IMR-90 (cell line): ENCODE measurements at regions not wholly inside any gene's neighbourhood (a gene's known extent, or its start where the extent isn't known, plus 50 kb on each side); places are given as distances from the start of the nearest gene placed in this dataset.

Experiments used
- ATAC-seq: fragments of 200-7000 bp; cut with Tn5 transposase; 2 replicates; pipeline ENCODE4 v1.9.1; 2020; ENCODE audit warnings: low read depth, mild to moderate bottlenecking, moderate library complexity
- BruUV-seq: library from RNA; stranded (reverse); fragments of 400-500 nt; replicated peaks from 2 replicates; lab custom pipeline; 2021; lab: Mats Ljungman, UMichigan
- CTCF ChIA-PET: fragments of 300-600 bp; formaldehyde crosslinking; extraction: SDS; loops from one replicate; lab custom pipeline; 2021; ENCODE audit warnings: antibody characterized with exemption; lab: Yijun Ruan, JAX
- POLR2A ChIA-PET: fragments of 300-600 bp; sonication (Branson Sonifier 250); formaldehyde crosslinking; loops from one replicate; lab custom pipeline; 2022; ENCODE audit warnings: antibody characterized with exemption; ENCODE audit not compliant: unreplicated experiment; lab: Charles Lee
- DNase-seq: peaks from one replicate; pipeline ENCODE4 v3.0.0; 2013
- H2AFZ ChIP-seq: replicated peaks from 2 replicates; pipeline ENCODE3; 2013; ENCODE audit warnings: low read length, mild to moderate bottlenecking; ENCODE audit not compliant: poor library complexity
- H2AK5ac ChIP-seq: 2 replicates; pipeline ENCODE4 v1.6.1; 2013; ENCODE audit warnings: low read depth, low read length, inconsistent platforms
- H2AK9ac ChIP-seq: replicated peaks from 2 replicates; pipeline ENCODE3; 2013; ENCODE audit warnings: mild to moderate bottlenecking, low read depth, low read length, moderate library complexity; ENCODE audit not compliant: poor library complexity
- H2BK120ac ChIP-seq: 2 replicates; pipeline ENCODE4 v1.6.1; 2013; ENCODE audit warnings: low read depth, low read length, inconsistent platforms
- H2BK15ac ChIP-seq: 3 replicates; pipeline ENCODE4 v1.6.1; 2013; ENCODE audit warnings: low read depth, low read length, inconsistent platforms
- H2BK20ac ChIP-seq: 2 replicates; pipeline ENCODE4 v1.6.1; 2013; ENCODE audit warnings: low read depth, mild to moderate bottlenecking, inconsistent platforms, low read length, moderate library complexity
- H2BK5ac ChIP-seq: 2 replicates; pipeline ENCODE4 v1.6.1; 2013; ENCODE audit warnings: mild to moderate bottlenecking, low read depth, low read length, inconsistent platforms; ENCODE audit not compliant: poor library complexity, severe bottlenecking
- H3K14ac ChIP-seq: replicated peaks from 2 replicates; pipeline ENCODE4 v1.6.1; 2013; ENCODE audit warnings: low read depth, low read length, inconsistent platforms
- H3K18ac ChIP-seq: 2 replicates; pipeline ENCODE4 v1.6.1; 2013; ENCODE audit warnings: low read depth, low read length, control low read depth
- H3K23ac ChIP-seq: 2 replicates; pipeline ENCODE4 v1.6.1; 2013; ENCODE audit warnings: low read depth, low read length, inconsistent platforms
- H3K27ac ChIP-seq: 2 replicates; pipeline ENCODE4 v1.5.1; 2013; ENCODE audit warnings: mild to moderate bottlenecking, control low read depth, low read length; ENCODE audit not compliant: insufficient read depth
- H3K27me3 ChIP-seq: 2 replicates; pipeline ENCODE4 v1.6.1; 2013; ENCODE audit warnings: low read length; ENCODE audit not compliant: control insufficient read depth, insufficient read depth
- H3K36me3 ChIP-seq: 2 replicates; pipeline ENCODE4 v1.6.1; 2013; ENCODE audit warnings: low read length, mixed read lengths; ENCODE audit not compliant: control insufficient read depth, insufficient read depth
- H3K4ac ChIP-seq: 2 replicates; pipeline ENCODE4 v1.6.1; 2013; ENCODE audit warnings: low read depth, low read length, inconsistent platforms
- H3K4me1 ChIP-seq: 2 replicates; pipeline ENCODE4 v1.6.1; 2013; ENCODE audit warnings: low read length, mixed read lengths; ENCODE audit not compliant: control insufficient read depth, insufficient read depth
- H3K4me2 ChIP-seq: 2 replicates; pipeline ENCODE4 v1.6.1; 2013; ENCODE audit warnings: low read depth, mild to moderate bottlenecking, control low read depth, low read length, moderate library complexity
- H3K4me3 ChIP-seq: 2 replicates; pipeline ENCODE4 v1.5.1; 2013; ENCODE audit warnings: low read depth, mild to moderate bottlenecking, control low read depth, low read length, moderate library complexity; ENCODE audit not compliant: insufficient read depth
- H3K56ac ChIP-seq: 2 replicates; pipeline ENCODE4 v1.6.1; 2013; ENCODE audit warnings: low read length, inconsistent platforms; ENCODE audit not compliant: insufficient read depth; ENCODE audit errors: extremely low read depth
- H3K79me1 ChIP-seq, 2 experiments: 2 replicates each; pipeline ENCODE4 v1.6.1; 2013; ENCODE audit warnings: low read length in 2 of 2, inconsistent platforms in 1 of 2, low read depth in 1 of 2
- H3K9ac ChIP-seq: 2 replicates; pipeline ENCODE4 v1.6.1; 2013; ENCODE audit warnings: low read depth, low read length, control low read depth
- H3K9me1 ChIP-seq: 2 replicates; pipeline ENCODE4 v1.6.1; 2013; ENCODE audit warnings: low read length, inconsistent platforms; ENCODE audit not compliant: insufficient read depth
- H3K9me3 ChIP-seq: 2 replicates; pipeline ENCODE4 v1.6.1; 2013; ENCODE audit warnings: low read length; ENCODE audit not compliant: control insufficient read depth, insufficient read depth
- H4K20me1 ChIP-seq: 2 replicates; pipeline ENCODE4 v1.6.1; 2013; ENCODE audit warnings: low read length, inconsistent platforms; ENCODE audit not compliant: insufficient read depth
- H4K5ac ChIP-seq: 2 replicates; pipeline ENCODE4 v1.6.1; 2013; ENCODE audit warnings: mild to moderate bottlenecking, low read depth, low read length, control low read depth
- H4K8ac ChIP-seq, 2 experiments: 2 replicates each; pipeline ENCODE4 v1.6.1; 2013; ENCODE audit warnings: low read depth in 2 of 2, low read length in 2 of 2, control low read depth in 1 of 2, inconsistent platforms in 1 of 2
- H4K91ac ChIP-seq: 2 replicates; pipeline ENCODE4 v1.6.1; 2013; ENCODE audit warnings: low read depth, low read length, inconsistent platforms; ENCODE audit not compliant: insufficient read depth
- BHLHE40 ChIP-seq: fragments of 150-350 bp; IDR thresholded peaks from 2 replicates; pipeline ENCODE4 v1.6.1; 2016; ENCODE audit warnings: mild to moderate bottlenecking, low read depth, low read length
- CEBPB ChIP-seq: IDR thresholded peaks from 2 replicates; pipeline ENCODE4 v1.6.1; 2012; ENCODE audit warnings: low read depth, low read length, improper control_type of control experiment
- CHD1 ChIP-seq: IDR thresholded peaks from 2 replicates; pipeline ENCODE4 v1.6.1; 2012; ENCODE audit warnings: low read depth, low read length, improper control_type of control experiment
- CTCF ChIP-seq: conservative IDR thresholded peaks from 2 replicates; pipeline ENCODE4 v1.5.1; 2012; ENCODE audit warnings: mild to moderate bottlenecking, low read depth, low read length, improper control_type of control experiment
- ELK1 ChIP-seq: fragments of 150-350 bp; IDR thresholded peaks from 2 replicates; pipeline ENCODE4 v1.6.1; 2016; ENCODE audit warnings: low read depth, mild to moderate bottlenecking, low read length, moderate library complexity, borderline replicate concordance
- FOS ChIP-seq: fragments of 150-350 bp; IDR thresholded peaks from 2 replicates; pipeline ENCODE4 v1.6.1; 2016; ENCODE audit warnings: low read depth, low read length
- MAFK ChIP-seq: IDR thresholded peaks from 2 replicates; pipeline ENCODE4 v1.6.1; 2012; ENCODE audit warnings: low read depth, low read length, improper control_type of control experiment
- MAZ ChIP-seq: IDR thresholded peaks from 2 replicates; pipeline ENCODE4 v1.6.1; 2012; ENCODE audit warnings: low read depth, mild to moderate bottlenecking, low read length, improper control_type of control experiment, moderate library complexity, borderline replicate concordance
- MXI1 ChIP-seq: IDR thresholded peaks from 2 replicates; pipeline ENCODE4 v1.6.1; 2012; ENCODE audit warnings: low read depth, mild to moderate bottlenecking, low read length, moderate library complexity, borderline replicate concordance
- NFE2L2 ChIP-seq: fragments of 150-350 bp; IDR thresholded peaks from 2 replicates; pipeline ENCODE4 v1.6.1; 2016; ENCODE audit warnings: low read depth, mild to moderate bottlenecking, low read length
- POLR2A ChIP-seq: IDR thresholded peaks from 2 replicates; pipeline ENCODE4 v1.6.1; 2012; ENCODE audit warnings: mild to moderate bottlenecking, low read depth, low read length
- RAD21 ChIP-seq: IDR thresholded peaks from 2 replicates; pipeline ENCODE4 v1.6.1; 2012; ENCODE audit warnings: low read length, improper control_type of control experiment
- RFX5 ChIP-seq: IDR thresholded peaks from 2 replicates; pipeline ENCODE4 v1.8.0; 2012; ENCODE audit warnings: low read depth, mild to moderate bottlenecking, low read length, moderate library complexity
- SMC3 ChIP-seq: fragments of 150-350 bp; IDR thresholded peaks from 2 replicates; pipeline ENCODE4 v1.6.1; 2016; ENCODE audit warnings: low read depth, mild to moderate bottlenecking, antibody characterized with exemption, low read length, moderate library complexity
- WGBS, 2 experiments: methylation state at CpG; one replicate each; pipeline versions ENCODE4 v1.1.5 to v1.1.7; 2013; ENCODE audit warnings: missing lambda C conversion rate in 2 of 2; ENCODE audit not compliant: insufficient read length in 1 of 2; ENCODE audit errors: extremely low coverage in 2 of 2; 5-methylcytosine and 5-hydroxymethylcytosine counted together
- dilution Hi-C: fragments of 300-500 bp; cut with HindIII; formaldehyde crosslinking; loops from one replicate; pipeline ENCODE4 v1.14.3; 2018; ENCODE audit warnings: low sequenced_read_pairs; ENCODE audit not compliant: unreplicated experiment
- in situ Hi-C: fragments of 300-500 bp; cut with MboI; formaldehyde crosslinking; loops from 3 replicates; pipeline ENCODE4 v1.14.3; 2019; ENCODE audit warnings: low sequenced_read_pairs, inconsistent platforms, mixed read lengths
- intact Hi-C: fragments of 100-400 bp; cut with micrococcal nuclease; formaldehyde crosslinking; loops from 2 replicates; pipeline ENCODE4 v1.10.0; 2022
- TF ChIP-seq, protein P1 (sequence below): fragments of 150-350 bp; IDR thresholded peaks from 2 replicates; pipeline ENCODE4 v1.6.1; 2017; ENCODE audit warnings: mild to moderate bottlenecking, antibody characterized with exemption, low read length, low read depth

DNA sequence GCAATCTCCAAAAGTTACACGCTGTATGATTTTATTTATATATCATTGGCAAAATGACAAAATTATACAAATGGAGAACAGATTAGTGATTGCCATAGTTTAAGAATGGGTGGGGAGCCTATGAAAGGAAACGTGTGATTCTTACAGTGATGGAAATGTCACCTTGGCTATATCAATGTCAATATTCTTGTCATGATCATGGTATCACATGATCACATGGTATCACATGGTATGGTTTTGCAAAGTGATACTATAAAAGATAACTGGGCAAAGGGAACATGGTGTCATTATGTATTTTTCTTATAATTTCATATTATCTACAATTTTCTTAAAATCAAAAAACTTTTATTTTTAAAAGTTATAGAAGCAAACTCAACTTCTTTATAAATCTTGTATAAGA lies 606.2 kb upstream of the ZEB2 start:
- Histone ChIP-seq H3K23ac (no peak overlapping the region), H2AFZ (no peak overlapping the region), H3K9ac (no peak overlapping the region), H2BK20ac (no peak overlapping the region), H3K9me1 (peaks cover 3% of the 10 kb centered on the region; the same call in 1 of the 2 replicates), H4K8ac (no peak overlapping the region), H2AK5ac (no peak overlapping the region), H3K18ac (no peak overlapping the region), H3K27me3 (no peaks in the 10 kb centered on the region), H3K27ac (no peak overlapping the region), H3K4me3 (no peak overlapping the region), H3K79me1 (no peaks in the 10 kb centered on the region), H2BK15ac (no peak overlapping the region), H3K9me3 (no peaks in the 10 kb centered on the region), H4K91ac (no peak overlapping the region), H3K56ac (no peak overlapping the region), H3K36me3 (no peaks in the 10 kb centered on the region), H3K4me2 (no peak overlapping the region), H3K4me1 (no peaks in the 10 kb centered on the region), H2AK9ac (no peak overlapping the region), H4K20me1 (no peaks in the 10 kb centered on the region), H3K14ac (no peak overlapping the region), H3K4ac (no peak overlapping the region), H4K5ac (no peak overlapping the region), H2BK120ac (no peak overlapping the region), H2BK5ac (no peak overlapping the region)
- in situ Hi-C loops (no loop called here), dilution Hi-C loops (no loop called here), intact Hi-C loops (no loop called here)
- DNase-seq, result no peak
- TF ChIP-seq MAFK (no peak), RFX5 (no peak), MAZ (no peak), POLR2A (no peak), RAD21 (no peak), MXI1 (no peak), NFE2L2 (no peak), BHLHE40 (no peak), ELK1 (no peak), FOS (no peak), CHD1 (no peak), SMC3 (no peak), CEBPB (no peak), CTCF (no peak)
- TF ChIP-seq, protein P1, sequence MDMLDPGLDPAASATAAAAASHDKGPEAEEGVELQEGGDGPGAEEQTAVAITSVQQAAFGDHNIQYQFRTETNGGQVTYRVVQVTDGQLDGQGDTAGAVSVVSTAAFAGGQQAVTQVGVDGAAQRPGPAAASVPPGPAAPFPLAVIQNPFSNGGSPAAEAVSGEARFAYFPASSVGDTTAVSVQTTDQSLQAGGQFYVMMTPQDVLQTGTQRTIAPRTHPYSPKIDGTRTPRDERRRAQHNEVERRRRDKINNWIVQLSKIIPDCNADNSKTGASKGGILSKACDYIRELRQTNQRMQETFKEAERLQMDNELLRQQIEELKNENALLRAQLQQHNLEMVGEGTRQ, result no peak
- no peak for ATAC-seq
- no CpG with 5 or more reads among the region's 2 CpGs for WGBS, 2 experiments
- ChIA-PET CTCF (no interaction called here), POLR2A (no interaction called here)
- no TSS peak for BruUV-seq
